GM23338 (cell line): ENCODE measurements at regions not wholly inside any gene's neighbourhood (a gene's known extent, or its start where the extent isn't known, plus 50 kb on each side); places are given as distances from the start of the nearest gene placed in this dataset.

Experiments used
- ATAC-seq: fragments of 200-7000 bp; cut with Tn5 transposase; 3 replicates; pipeline ENCODE4 v1.9.1; 2020
- DNase-seq: peaks from one replicate; pipeline ENCODE4 v3.0.0-alpha.2; 2015; ENCODE audit warnings: low spot score
- H2AFZ ChIP-seq: fragments of 200-600 bp; sonication (generic); 2 replicates; pipeline ENCODE4 v1.8.0; 2016; ENCODE audit warnings: antibody characterized with exemption, mild to moderate bottlenecking, moderate library complexity
- H3F3A ChIP-seq: fragments of 200-600 bp; sonication (generic); replicated peaks from 2 replicates; pipeline ENCODE4 v1.8.0; 2017; ENCODE audit warnings: antibody characterized with exemption, mixed run types, low read depth
- H3K27ac ChIP-seq: fragments of 200-600 bp; sonication (generic); 2 replicates; pipeline ENCODE4 v1.6.1; 2016; ENCODE audit warnings: low read depth
- H3K27me3 ChIP-seq: fragments of 200-600 bp; sonication (generic); 2 replicates; pipeline ENCODE4 v1.8.0; 2016; ENCODE audit warnings: mild to moderate bottlenecking, mixed run types, moderate library complexity; ENCODE audit not compliant: insufficient read depth
- H3K36me3 ChIP-seq: fragments of 200-600 bp; sonication (generic); 2 replicates; pipeline ENCODE4 v1.8.0; 2016; ENCODE audit warnings: mild to moderate bottlenecking; ENCODE audit not compliant: insufficient read depth
- H3K4me1 ChIP-seq: fragments of 200-600 bp; sonication (generic); 2 replicates; pipeline ENCODE4 v1.8.0; 2016; ENCODE audit warnings: mild to moderate bottlenecking, moderate library complexity; ENCODE audit not compliant: insufficient read depth
- H3K4me2 ChIP-seq: fragments of 200-600 bp; sonication (generic); 2 replicates; pipeline ENCODE4 v1.7.1; 2017; ENCODE audit warnings: mixed run types
- H3K4me3 ChIP-seq: fragments of 200-600 bp; sonication (generic); 2 replicates; pipeline ENCODE4 v1.6.1; 2016; ENCODE audit warnings: mixed run types
- H3K79me2 ChIP-seq: fragments of 200-600 bp; sonication (generic); replicated peaks from 2 replicates; pipeline ENCODE4 v1.8.0; 2017; ENCODE audit warnings: mild to moderate bottlenecking; ENCODE audit not compliant: insufficient read depth
- H3K9me2 ChIP-seq: fragments of 200-600 bp; sonication (generic); 2 replicates; pipeline ENCODE4 v1.8.0; 2017; ENCODE audit not compliant: insufficient read depth
- H4K20me1 ChIP-seq: fragments of 200-600 bp; sonication (generic); replicated peaks from 2 replicates; pipeline ENCODE4 v1.8.0; 2017; ENCODE audit warnings: mild to moderate bottlenecking; ENCODE audit not compliant: insufficient read depth
- H3K27ac Mint-ChIP-seq: 2 replicates; pipeline ENCODE4 v1.8.0; 2020; ENCODE audit warnings: inconsistent platforms, mild to moderate bottlenecking, moderate library complexity, mixed read lengths
- H3K27me3 Mint-ChIP-seq: 3 replicates; pipeline ENCODE4 v1.8.0; 2022; ENCODE audit warnings: low read depth, mild to moderate bottlenecking, moderate library complexity, mixed read lengths, inconsistent platforms; ENCODE audit not compliant: insufficient read depth, poor library complexity
- H3K36me3 Mint-ChIP-seq: 3 replicates; pipeline ENCODE4 v1.8.0; 2021; ENCODE audit warnings: low read depth, mild to moderate bottlenecking, inconsistent platforms, moderate library complexity, mixed read lengths
- H3K4me1 Mint-ChIP-seq: 3 replicates; pipeline ENCODE4 v1.8.0; 2020; ENCODE audit warnings: mild to moderate bottlenecking, inconsistent platforms, mixed read lengths
- H3K4me3 Mint-ChIP-seq: 3 replicates; pipeline ENCODE4 v1.8.0; 2021; ENCODE audit warnings: moderate library complexity, mild to moderate bottlenecking, inconsistent platforms, mixed read lengths
- H3K9me3 Mint-ChIP-seq: 3 replicates; pipeline ENCODE4 v1.8.0; 2020; ENCODE audit warnings: moderate library complexity, mild to moderate bottlenecking, inconsistent platforms, mixed read lengths
- CREB1 ChIP-seq: fragments of 250-450 bp; sonication (Bioruptor Pico); IDR thresholded peaks from 2 replicates; pipeline ENCODE4 v1.5.0; 2020; ENCODE audit warnings: low read depth, mild to moderate bottlenecking, moderate library complexity
- EZH2 ChIP-seq: fragments of 200-600 bp; sonication (generic); IDR thresholded peaks from one replicate; pipeline ENCODE4 v1.8.0; 2017; ENCODE audit warnings: antibody characterized with exemption, mild to moderate bottlenecking, low read depth; ENCODE audit not compliant: unreplicated experiment
- EZH2phosphoT487 ChIP-seq: fragments of 200-600 bp; sonication (generic); IDR thresholded peaks from one replicate; pipeline ENCODE4 v1.8.1; 2018; ENCODE audit warnings: antibody characterized with exemption; ENCODE audit not compliant: unreplicated experiment
- JUNB ChIP-seq: IDR thresholded peaks from one replicate; pipeline ENCODE4 v1.6.1; 2016; ENCODE audit warnings: antibody characterized with exemption; ENCODE audit not compliant: unreplicated experiment
- NANOG ChIP-seq: IDR thresholded peaks from 2 replicates; pipeline ENCODE4 v1.6.1; 2016; ENCODE audit warnings: antibody characterized with exemption, borderline replicate concordance
- STAT1 ChIP-seq: IDR thresholded peaks from one replicate; pipeline ENCODE4 v1.6.1; 2016; ENCODE audit warnings: antibody characterized with exemption; ENCODE audit not compliant: unreplicated experiment
- ZNF114 ChIP-seq: fragments of 250-450 bp; sonication (Bioruptor Pico); IDR thresholded peaks from 2 replicates; pipeline ENCODE4 v1.5.0; 2020; ENCODE audit warnings: mild to moderate bottlenecking, moderate library complexity
- ZNF331 ChIP-seq: fragments of 250-450 bp; sonication (Bioruptor Pico); IDR thresholded peaks from 2 replicates; pipeline ENCODE4 v1.5.0; 2020; ENCODE audit warnings: low read depth, mild to moderate bottlenecking, moderate library complexity
- TF ChIP-seq, protein P1 (sequence below), 2 experiments: fragments of 200-600 bp in 1 of 2; sonication (generic) in 1 of 2; conservative IDR thresholded peaks; 2 replicates each; pipeline versions ENCODE4 v1.5.1 to v1.6.1; 2016 to 2017; ENCODE audit warnings: antibody characterized with exemption in 2 of 2, low read depth in 2 of 2, mild to moderate bottlenecking in 2 of 2, moderate library complexity in 1 of 2
- TF ChIP-seq, protein P2 (sequence below): IDR thresholded peaks from 2 replicates; pipeline ENCODE4 v1.6.1; 2016; ENCODE audit warnings: antibody characterized with exemption
- TF ChIP-seq, protein P3 (sequence below): fragments of 250-450 bp; sonication (Bioruptor Pico); IDR thresholded peaks from 2 replicates; pipeline ENCODE4 v1.5.0; 2020; ENCODE audit warnings: mild to moderate bottlenecking, moderate library complexity
- TF ChIP-seq, protein P4 (sequence below): IDR thresholded peaks from one replicate; pipeline ENCODE4 v1.6.1; 2018; ENCODE audit warnings: antibody characterized with exemption; ENCODE audit not compliant: unreplicated experiment

DNA sequence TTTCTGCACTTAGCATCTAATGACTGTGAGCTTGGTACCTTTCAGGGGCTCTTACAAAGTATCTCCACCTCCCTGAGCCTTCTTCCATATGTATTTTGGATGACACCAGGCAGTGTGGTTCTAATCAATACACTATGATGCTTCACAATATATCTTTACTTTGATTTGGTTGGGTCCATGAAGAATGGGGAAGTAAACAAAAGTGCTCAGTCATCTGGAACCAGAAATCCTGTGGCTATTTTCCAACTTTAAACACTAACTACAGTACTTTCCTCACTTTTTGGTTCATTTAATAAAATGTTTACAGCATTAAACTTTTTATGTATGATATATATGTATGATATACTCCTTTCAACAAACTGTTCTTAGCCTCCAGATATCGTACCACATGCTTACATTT is 216.4 kb upstream of the AFF2 start (continued):
- TF ChIP-seq, protein P1, sequence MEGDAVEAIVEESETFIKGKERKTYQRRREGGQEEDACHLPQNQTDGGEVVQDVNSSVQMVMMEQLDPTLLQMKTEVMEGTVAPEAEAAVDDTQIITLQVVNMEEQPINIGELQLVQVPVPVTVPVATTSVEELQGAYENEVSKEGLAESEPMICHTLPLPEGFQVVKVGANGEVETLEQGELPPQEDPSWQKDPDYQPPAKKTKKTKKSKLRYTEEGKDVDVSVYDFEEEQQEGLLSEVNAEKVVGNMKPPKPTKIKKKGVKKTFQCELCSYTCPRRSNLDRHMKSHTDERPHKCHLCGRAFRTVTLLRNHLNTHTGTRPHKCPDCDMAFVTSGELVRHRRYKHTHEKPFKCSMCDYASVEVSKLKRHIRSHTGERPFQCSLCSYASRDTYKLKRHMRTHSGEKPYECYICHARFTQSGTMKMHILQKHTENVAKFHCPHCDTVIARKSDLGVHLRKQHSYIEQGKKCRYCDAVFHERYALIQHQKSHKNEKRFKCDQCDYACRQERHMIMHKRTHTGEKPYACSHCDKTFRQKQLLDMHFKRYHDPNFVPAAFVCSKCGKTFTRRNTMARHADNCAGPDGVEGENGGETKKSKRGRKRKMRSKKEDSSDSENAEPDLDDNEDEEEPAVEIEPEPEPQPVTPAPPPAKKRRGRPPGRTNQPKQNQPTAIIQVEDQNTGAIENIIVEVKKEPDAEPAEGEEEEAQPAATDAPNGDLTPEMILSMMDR (conservative IDR thresholded peaks at IDR 0.05; ENCODE audit: low read depth in 2 of 2): no peak
- TF ChIP-seq ZNF114 (CRISPR knock-in tag) (no peak), CREB1 (CRISPR knock-in tag) (no peak), JUNB (no peak), EZH2 (no peak), STAT1 (no peak), NANOG (no peak), EZH2phosphoT487 (no peak)

DNA sequence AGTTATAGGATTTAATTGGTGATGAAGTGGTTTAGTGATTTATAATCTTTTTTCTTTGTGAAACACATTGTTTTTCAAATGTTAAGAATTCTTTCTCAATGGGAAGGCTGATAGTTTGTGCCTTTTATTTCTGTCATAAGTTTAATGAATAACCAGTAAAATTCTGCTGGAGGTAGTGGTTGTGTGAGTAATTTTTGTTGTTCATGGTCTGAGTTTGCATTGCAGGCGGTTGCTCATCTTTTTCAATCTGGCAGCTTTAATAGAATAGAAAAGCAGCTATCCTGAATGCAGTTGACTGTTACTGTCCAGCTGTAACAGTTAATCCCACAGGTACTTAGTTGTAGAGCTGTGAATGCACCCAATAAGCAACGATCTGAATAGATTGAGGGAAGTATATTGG is 215.6 kb upstream of the AFF2 start:
- no peaks in the 10 kb centered on the region for H3K27me3 Mint-ChIP-seq
- H4K20me1 ChIP-seq: no peaks in the 10 kb centered on the region
- no peak for TF ChIP-seq STAT1
- TF ChIP-seq, protein P2, sequence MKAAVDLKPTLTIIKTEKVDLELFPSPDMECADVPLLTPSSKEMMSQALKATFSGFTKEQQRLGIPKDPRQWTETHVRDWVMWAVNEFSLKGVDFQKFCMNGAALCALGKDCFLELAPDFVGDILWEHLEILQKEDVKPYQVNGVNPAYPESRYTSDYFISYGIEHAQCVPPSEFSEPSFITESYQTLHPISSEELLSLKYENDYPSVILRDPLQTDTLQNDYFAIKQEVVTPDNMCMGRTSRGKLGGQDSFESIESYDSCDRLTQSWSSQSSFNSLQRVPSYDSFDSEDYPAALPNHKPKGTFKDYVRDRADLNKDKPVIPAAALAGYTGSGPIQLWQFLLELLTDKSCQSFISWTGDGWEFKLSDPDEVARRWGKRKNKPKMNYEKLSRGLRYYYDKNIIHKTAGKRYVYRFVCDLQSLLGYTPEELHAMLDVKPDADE: no peak
- TF ChIP-seq EZH2: no peak
- TF ChIP-seq CREB1 (CRISPR knock-in tag): no peak
- no peak for TF ChIP-seq ZNF331 (CRISPR knock-in tag)
- TF ChIP-seq ZNF114 (CRISPR knock-in tag): no peak
- no peak for TF ChIP-seq JUNB
- TF ChIP-seq, protein P3, sequence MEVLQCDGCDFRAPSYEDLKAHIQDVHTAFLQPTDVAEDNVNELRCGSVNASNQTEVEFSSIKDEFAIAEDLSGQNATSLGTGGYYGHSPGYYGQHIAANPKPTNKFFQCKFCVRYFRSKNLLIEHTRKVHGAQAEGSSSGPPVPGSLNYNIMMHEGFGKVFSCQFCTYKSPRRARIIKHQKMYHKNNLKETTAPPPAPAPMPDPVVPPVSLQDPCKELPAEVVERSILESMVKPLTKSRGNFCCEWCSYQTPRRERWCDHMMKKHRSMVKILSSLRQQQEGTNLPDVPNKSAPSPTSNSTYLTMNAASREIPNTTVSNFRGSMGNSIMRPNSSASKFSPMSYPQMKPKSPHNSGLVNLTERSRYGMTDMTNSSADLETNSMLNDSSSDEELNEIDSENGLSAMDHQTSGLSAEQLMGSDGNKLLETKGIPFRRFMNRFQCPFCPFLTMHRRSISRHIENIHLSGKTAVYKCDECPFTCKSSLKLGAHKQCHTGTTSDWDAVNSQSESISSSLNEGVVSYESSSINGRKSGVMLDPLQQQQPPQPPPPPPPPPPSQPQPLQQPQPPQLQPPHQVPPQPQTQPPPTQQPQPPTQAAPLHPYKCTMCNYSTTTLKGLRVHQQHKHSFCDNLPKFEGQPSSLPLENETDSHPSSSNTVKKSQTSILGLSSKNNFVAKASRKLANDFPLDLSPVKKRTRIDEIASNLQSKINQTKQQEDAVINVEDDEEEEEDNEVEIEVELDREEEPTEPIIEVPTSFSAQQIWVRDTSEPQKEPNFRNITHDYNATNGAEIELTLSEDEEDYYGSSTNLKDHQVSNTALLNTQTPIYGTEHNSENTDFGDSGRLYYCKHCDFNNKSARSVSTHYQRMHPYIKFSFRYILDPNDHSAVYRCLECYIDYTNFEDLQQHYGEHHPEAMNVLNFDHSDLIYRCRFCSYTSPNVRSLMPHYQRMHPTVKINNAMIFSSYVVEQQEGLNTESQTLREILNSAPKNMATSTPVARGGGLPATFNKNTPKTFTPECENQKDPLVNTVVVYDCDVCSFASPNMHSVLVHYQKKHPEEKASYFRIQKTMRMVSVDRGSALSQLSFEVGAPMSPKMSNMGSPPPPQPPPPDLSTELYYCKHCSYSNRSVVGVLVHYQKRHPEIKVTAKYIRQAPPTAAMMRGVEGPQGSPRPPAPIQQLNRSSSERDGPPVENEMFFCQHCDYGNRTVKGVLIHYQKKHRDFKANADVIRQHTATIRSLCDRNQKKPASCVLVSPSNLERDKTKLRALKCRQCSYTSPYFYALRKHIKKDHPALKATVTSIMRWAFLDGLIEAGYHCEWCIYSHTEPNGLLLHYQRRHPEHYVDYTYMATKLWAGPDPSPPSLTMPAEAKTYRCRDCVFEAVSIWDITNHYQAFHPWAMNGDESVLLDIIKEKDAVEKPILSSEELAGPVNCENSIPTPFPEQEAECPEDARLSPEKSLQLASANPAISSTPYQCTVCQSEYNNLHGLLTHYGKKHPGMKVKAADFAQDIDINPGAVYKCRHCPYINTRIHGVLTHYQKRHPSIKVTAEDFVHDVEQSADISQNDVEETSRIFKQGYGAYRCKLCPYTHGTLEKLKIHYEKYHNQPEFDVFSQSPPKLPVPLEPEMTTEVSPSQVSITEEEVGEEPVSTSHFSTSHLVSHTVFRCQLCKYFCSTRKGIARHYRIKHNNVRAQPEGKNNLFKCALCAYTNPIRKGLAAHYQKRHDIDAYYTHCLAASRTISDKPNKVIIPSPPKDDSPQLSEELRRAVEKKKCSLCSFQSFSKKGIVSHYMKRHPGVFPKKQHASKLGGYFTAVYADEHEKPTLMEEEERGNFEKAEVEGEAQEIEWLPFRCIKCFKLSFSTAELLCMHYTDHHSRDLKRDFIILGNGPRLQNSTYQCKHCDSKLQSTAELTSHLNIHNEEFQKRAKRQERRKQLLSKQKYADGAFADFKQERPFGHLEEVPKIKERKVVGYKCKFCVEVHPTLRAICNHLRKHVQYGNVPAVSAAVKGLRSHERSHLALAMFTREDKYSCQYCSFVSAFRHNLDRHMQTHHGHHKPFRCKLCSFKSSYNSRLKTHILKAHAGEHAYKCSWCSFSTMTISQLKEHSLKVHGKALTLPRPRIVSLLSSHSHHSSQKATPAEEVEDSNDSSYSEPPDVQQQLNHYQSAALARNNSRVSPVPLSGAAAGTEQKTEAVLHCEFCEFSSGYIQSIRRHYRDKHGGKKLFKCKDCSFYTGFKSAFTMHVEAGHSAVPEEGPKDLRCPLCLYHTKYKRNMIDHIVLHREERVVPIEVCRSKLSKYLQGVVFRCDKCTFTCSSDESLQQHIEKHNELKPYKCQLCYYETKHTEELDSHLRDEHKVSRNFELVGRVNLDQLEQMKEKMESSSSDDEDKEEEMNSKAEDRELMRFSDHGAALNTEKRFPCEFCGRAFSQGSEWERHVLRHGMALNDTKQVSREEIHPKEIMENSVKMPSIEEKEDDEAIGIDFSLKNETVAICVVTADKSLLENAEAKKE (CRISPR knock-in tag): no peak
- TF ChIP-seq NANOG: no peak
- TF ChIP-seq EZH2phosphoT487: no peak
- TF ChIP-seq, protein P4, sequence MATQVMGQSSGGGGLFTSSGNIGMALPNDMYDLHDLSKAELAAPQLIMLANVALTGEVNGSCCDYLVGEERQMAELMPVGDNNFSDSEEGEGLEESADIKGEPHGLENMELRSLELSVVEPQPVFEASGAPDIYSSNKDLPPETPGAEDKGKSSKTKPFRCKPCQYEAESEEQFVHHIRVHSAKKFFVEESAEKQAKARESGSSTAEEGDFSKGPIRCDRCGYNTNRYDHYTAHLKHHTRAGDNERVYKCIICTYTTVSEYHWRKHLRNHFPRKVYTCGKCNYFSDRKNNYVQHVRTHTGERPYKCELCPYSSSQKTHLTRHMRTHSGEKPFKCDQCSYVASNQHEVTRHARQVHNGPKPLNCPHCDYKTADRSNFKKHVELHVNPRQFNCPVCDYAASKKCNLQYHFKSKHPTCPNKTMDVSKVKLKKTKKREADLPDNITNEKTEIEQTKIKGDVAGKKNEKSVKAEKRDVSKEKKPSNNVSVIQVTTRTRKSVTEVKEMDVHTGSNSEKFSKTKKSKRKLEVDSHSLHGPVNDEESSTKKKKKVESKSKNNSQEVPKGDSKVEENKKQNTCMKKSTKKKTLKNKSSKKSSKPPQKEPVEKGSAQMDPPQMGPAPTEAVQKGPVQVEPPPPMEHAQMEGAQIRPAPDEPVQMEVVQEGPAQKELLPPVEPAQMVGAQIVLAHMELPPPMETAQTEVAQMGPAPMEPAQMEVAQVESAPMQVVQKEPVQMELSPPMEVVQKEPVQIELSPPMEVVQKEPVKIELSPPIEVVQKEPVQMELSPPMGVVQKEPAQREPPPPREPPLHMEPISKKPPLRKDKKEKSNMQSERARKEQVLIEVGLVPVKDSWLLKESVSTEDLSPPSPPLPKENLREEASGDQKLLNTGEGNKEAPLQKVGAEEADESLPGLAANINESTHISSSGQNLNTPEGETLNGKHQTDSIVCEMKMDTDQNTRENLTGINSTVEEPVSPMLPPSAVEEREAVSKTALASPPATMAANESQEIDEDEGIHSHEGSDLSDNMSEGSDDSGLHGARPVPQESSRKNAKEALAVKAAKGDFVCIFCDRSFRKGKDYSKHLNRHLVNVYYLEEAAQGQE: no peak

More for the DNA sequence above, 215.6 kb upstream of the AFF2 start:
- no peaks in the 10 kb centered on the region for H3K36me3 Mint-ChIP-seq
- Histone ChIP-seq H3K9me2 (no peaks in the 10 kb centered on the region), H3K36me3 (no peaks in the 10 kb centered on the region), H3K79me2 (no peaks in the 10 kb centered on the region), H3F3A (no peaks in the 10 kb centered on the region), H3K4me2 (no peak overlapping the region), H3K4me1 (peaks cover 19% of the 10 kb centered on the region), H3K4me3 (no peak overlapping the region), H2AFZ (no peak overlapping the region), H3K27me3 (no peaks in the 10 kb centered on the region), H3K27ac (no peak overlapping the region)
- DNase-seq (no peak), ATAC-seq (no peak)
- H3K9me3 Mint-ChIP-seq: no peaks in the 10 kb centered on the region
- peaks cover 28% of the 10 kb centered on the region for H3K4me1 Mint-ChIP-seq
- H3K27ac Mint-ChIP-seq: no peak overlapping the region
- H3K4me3 Mint-ChIP-seq: no peak overlapping the region
